Aorta (tissue), 5 donors: ENCODE measurements at regions not wholly inside any gene's neighbourhood (a gene's known extent, or its start where the extent isn't known, plus 50 kb on each side); places are given as distances from the start of the nearest gene placed in this dataset.
"Not testable (repeated sequence)": the region's sequence is repeated elsewhere in the genome, so short reads cannot be mapped to it uniquely, and the experiment has no call there.

Experiments used
- ATAC-seq: fragments of 200-7000 bp; cut with Tn5 transposase; one replicate; pipeline ENCODE4 v1.9.1; 2022; ENCODE audit warnings: moderate library complexity; ENCODE audit not compliant: low FRiP score
- DNase-seq, 2 donors: peaks; one replicate each; pipeline ENCODE4 v3.0.0-alpha.2; 2020
- H3K27ac ChIP-seq, 2 donors: one replicate each; pipeline ENCODE4 v1.5.1; 2013; ENCODE audit warnings: low read length in 2 of 2, mild to moderate bottlenecking in 2 of 2, moderate library complexity in 2 of 2, control low read depth in 1 of 2, inconsistent platforms in 1 of 2, low read depth in 1 of 2
- H3K27me3 ChIP-seq, 2 donors: one replicate each; pipeline ENCODE4 v1.6.1; 2013; ENCODE audit warnings: control low read depth in 1 of 2, low read length in 1 of 2, mild to moderate bottlenecking in 1 of 2, moderate library complexity in 1 of 2; ENCODE audit not compliant: insufficient read depth in 2 of 2, control insufficient read depth in 1 of 2
- H3K36me3 ChIP-seq, 2 donors: one replicate each; pipeline ENCODE4 v1.6.1; 2013; ENCODE audit warnings: control low read depth in 1 of 2, low read length in 1 of 2, mild to moderate bottlenecking in 1 of 2; ENCODE audit not compliant: insufficient read depth in 2 of 2, control insufficient read depth in 1 of 2
- H3K4me1 ChIP-seq, 2 donors: one replicate each; pipeline ENCODE4 v1.6.1; 2013; ENCODE audit warnings: low read length in 2 of 2, control low read depth in 1 of 2, mild to moderate bottlenecking in 1 of 2, moderate library complexity in 1 of 2; ENCODE audit not compliant: insufficient read depth in 2 of 2, control insufficient read depth in 1 of 2
- H3K4me3 ChIP-seq, 2 donors: one replicate each; pipeline ENCODE4 v1.5.1; 2013; ENCODE audit warnings: low read length in 2 of 2, control low read depth in 1 of 2, mild to moderate bottlenecking in 1 of 2
- H3K9me3 ChIP-seq: one replicate; pipeline ENCODE4 v1.6.1; 2013; ENCODE audit warnings: mild to moderate bottlenecking, low read length; ENCODE audit not compliant: control insufficient read depth
- whole genome bisulfite sequencing, 2 donors: extraction: QIAGEN DNeasy Blood & Tissue Kit; methylation state at CpG; one replicate each; pipeline ENCODE4 v1.1.7; 2013; 5-methylcytosine and 5-hydroxymethylcytosine counted together
- intact Hi-C, 2 donors: fragments of 100-400 bp; cut with DNase I; formaldehyde crosslinking; loops; one replicate each; pipeline versions ENCODE4 v1.14.2 to v1.15.0; 2022
- donor health status: healthy with polysubstance abuse.
- donor health status: Bipolar disorder and iron deficiency.
- donor health status: DM: no; HTN: no; CAD: no.
- donor health status: DM: no; HTN: no; CAD: no.
- donor health status: DM: yes; HTN: yes; CAD: no.

DNA sequence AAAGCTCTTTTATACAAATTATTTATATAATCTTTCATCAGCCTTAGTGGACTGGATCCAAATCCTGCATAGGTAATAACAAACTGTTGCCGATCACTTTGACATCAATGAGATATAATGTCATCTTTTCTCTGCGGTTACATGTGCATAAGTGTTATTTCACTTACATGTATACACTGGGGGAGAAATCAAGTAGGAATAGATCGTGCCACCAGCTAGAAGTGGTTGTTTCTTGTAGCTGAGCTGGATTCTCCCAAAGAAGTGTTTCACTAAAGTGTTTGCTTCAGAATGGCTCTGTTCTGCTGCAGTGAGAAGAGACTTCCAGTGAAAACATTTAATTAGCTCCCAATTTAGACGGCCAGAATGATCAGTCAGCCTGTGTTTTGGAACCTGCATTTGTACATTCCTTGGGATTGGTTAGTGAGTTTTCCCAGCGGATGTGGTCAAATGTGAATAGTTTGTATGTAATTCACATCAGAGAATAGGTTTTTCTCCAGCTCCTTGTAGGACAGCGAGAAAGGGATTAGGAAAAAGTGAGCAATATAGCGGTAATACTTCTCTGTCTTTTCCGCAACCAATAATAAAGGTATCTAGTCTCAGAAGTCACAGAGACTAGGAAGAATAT lies 163.1 kb upstream of the CCN2 start:
- intact Hi-C loops = no loop called here
- Histone ChIP-seq H3K4me1 (peaks cover 2 to 4% of the 10 kb centered on the region in 2 donors), H3K27ac (peak overlapping the region; percentile 51 to 71), H3K9me3 (no peaks in the 10 kb centered on the region), H3K4me3 (no peak overlapping the region), H3K27me3 (no peaks in the 10 kb centered on the region), H3K36me3 (no peaks in the 10 kb centered on the region)
- no peak for DNase-seq
- peak; percentile 31 for ATAC-seq
- WGBS, 2 donors = 62 to 64% methylated on average over 8 of the region's 8 CpGs

DNA sequence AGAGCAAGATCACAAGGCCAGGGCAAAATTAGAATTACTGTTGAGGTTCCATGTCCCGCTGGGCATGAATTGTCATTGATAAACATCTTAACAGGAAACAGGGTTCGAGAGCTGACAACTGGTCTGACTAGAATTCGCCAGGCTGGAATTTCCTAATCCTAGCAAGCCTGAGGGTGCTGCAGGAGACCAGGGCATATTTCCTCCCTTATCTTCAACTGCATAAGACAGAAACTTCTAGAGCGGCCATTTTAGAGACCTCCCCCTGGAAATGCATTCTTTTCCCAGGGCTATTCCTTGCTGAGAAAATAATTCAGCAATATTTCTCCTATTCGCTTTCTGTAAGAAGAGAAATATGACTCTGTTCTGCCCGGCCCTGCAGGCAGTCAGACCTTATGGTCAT lies 158.6 kb upstream of the CCN2 start:
- H3K27me3 ChIP-seq, DNase-seq, H3K27ac ChIP-seq, H3K9me3 ChIP-seq, ATAC-seq, H3K36me3 ChIP-seq, H3K4me1 ChIP-seq, intact Hi-C loops, H3K4me3 ChIP-seq: not testable (repeated sequence)
- whole genome bisulfite sequencing, 2 donors = 70 to 86% methylated on average over 6 of the region's 6 CpGs

GRCh38 chr6:132107896-132108295 lies 156.7 kb upstream of the CCN2 start:
- DNase-seq (no peak), ATAC-seq (no peak)
- H3K4me1 ChIP-seq = no peaks in the 10 kb centered on the region
- H3K9me3 ChIP-seq = no peaks in the 10 kb centered on the region
- no peak overlapping the region for H3K4me3 ChIP-seq
- no peaks in the 10 kb centered on the region for H3K36me3 ChIP-seq
- no peak overlapping the region for H3K27ac ChIP-seq
- WGBS, 2 donors = 97 to 98% methylated on average over 2 of the region's 2 CpGs
- intact Hi-C loops = no loop called here
- no peaks in the 10 kb centered on the region for H3K27me3 ChIP-seq

DNA sequence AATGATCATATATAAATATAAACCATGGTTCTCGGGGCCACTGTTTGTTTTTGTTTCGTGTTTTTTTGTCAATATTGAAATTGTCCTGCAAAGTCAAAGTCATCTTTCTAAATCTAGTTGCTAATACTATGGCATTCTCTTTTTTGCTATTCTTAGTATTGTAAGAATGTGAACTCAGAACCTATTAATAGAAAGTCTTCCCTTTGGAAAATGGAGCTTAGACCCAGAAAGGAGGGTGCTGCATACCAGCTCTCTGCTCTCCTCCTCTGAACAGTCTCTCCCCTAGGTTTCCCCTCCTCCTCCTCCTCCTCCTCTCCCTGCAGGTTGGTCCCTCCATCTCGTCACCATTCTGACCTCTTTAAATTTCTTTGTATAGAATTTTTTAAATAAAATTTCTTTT lies 150.4 kb upstream of the CCN2 start:
- peak; percentile 71 for ATAC-seq
- H3K36me3 ChIP-seq = no peaks in the 10 kb centered on the region
- peak overlapping the region in 1 of 2 donors; percentile 71 for H3K27ac ChIP-seq
- no peaks in the 10 kb centered on the region for H3K4me1 ChIP-seq
- H3K4me3 ChIP-seq = peak overlapping the region in 1 of 2 donors; percentile 26
- DNase-seq = no peak
- H3K27me3 ChIP-seq = no peaks in the 10 kb centered on the region
- 4 to 10% methylated on average over 3 of the region's 3 CpGs for WGBS, 2 donors
- H3K9me3 ChIP-seq = no peaks in the 10 kb centered on the region
- intact Hi-C loops = no loop called here

DNA sequence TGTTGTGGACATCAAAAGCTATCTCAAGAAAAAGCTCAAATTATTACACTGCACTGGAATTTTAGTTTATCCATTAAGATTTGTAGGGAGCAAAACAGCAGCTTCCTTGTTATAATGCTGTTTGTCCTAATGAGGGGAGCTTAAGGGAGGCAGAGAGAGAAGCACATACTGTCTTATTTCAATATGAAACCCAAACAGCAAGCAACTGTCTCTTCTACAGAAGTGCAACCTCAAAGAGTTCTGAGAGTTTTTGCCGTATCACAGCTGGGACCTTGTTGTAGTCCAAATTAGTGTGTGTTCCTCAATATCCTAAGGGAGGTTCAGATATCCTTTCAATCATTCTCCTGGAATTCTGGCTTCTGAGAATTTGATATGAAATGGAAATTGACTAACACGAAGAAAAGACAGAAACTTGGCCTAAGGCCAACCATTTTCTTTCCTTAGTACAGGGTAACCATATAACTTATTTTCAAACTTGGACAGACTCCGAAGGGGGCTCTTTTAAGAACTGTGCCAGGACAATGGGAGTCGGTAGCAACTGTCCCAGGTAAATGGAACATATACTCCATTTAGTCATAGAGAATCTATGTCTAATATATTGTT lies 149.3 kb upstream of the CCN2 start:
- no peaks in the 10 kb centered on the region for H3K9me3 ChIP-seq
- H3K27ac ChIP-seq = no peak overlapping the region
- no peaks in the 10 kb centered on the region for H3K36me3 ChIP-seq
- no peak overlapping the region for H3K4me3 ChIP-seq
- ATAC-seq = no peak
- H3K4me1 ChIP-seq = no peaks in the 10 kb centered on the region
- intact Hi-C loops = no loop called here
- WGBS, 2 donors = 40 to 48% methylated on average over 4 of the region's 4 CpGs
- H3K27me3 ChIP-seq = no peaks in the 10 kb centered on the region
- DNase-seq = no peak

GRCh38 chr6:132096996-132097395 lies 145.8 kb upstream of the CCN2 start:
- Histone ChIP-seq H3K27me3 (no peaks in the 10 kb centered on the region), H3K27ac (no peak overlapping the region), H3K36me3 (no peaks in the 10 kb centered on the region), H3K4me1 (no peaks in the 10 kb centered on the region), H3K9me3 (no peaks in the 10 kb centered on the region), H3K4me3 (no peak overlapping the region)
- ATAC-seq (no peak), DNase-seq (no peak)
- intact Hi-C loops = no loop called here
- 43 to 51% methylated on average over 5 of the region's 5 CpGs for WGBS, 2 donors

GRCh38 chr6:132096245-132096644 lies 145.1 kb upstream of the CCN2 start:
- Histone ChIP-seq H3K9me3 (no peaks in the 10 kb centered on the region), H3K4me3 (no peak overlapping the region), H3K36me3 (no peaks in the 10 kb centered on the region), H3K4me1 (no peaks in the 10 kb centered on the region), H3K27ac (no peak overlapping the region), H3K27me3 (no peaks in the 10 kb centered on the region)
- DNase-seq (no peak), ATAC-seq (no peak)
- 30 to 40% methylated on average over 3 of the region's 3 CpGs for WGBS, 2 donors
- intact Hi-C loops = no loop called here

- intact Hi-C loops = loop anchor here (5.0 kb wide), 2 partner anchors 43 to 133 kb away; no protein-coding TSS in a partner anchor
- 77 to 80% methylated on average over 2 of the region's 2 CpGs for WGBS, 2 donors
- DNase-seq (no peak), ATAC-seq (no peak)
- H3K4me3 ChIP-seq = no peak overlapping the region
- no peak overlapping the region for H3K27ac ChIP-seq
- peaks cover 0 to 4% of the 10 kb centered on the region in 2 donors for H3K4me1 ChIP-seq
- H3K27me3 ChIP-seq = no peaks in the 10 kb centered on the region
- no peaks in the 10 kb centered on the region for H3K9me3 ChIP-seq
- H3K36me3 ChIP-seq = no peaks in the 10 kb centered on the region
Measured at GRCh38 chr6:132089173-132089572, 138.0 kb upstream of the CCN2 start.

DNA sequence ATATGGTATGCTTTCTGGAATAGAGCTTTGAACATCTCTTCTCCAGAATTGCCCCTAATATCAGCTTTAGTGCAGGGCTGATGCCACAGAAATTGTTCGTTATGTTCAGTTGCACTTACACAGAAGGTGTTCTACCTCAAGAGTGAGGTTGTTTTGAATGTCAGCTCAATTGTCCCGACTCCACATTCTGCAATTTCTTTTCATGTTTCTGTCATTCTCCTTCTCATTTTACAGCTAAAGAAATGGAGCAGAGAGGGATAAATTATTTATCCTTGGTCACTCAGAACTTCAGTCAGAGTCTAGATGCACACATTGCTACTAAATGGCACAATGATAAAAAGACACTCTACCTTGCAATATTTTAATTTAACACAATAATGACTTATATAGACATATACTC lies 137.0 kb upstream of the CCN2 start:
- intact Hi-C loops = loop anchor here (5.0 kb wide), 2 partner anchors 44 to 134 kb away; no protein-coding TSS in a partner anchor
- ATAC-seq (no peak), DNase-seq (no peak)
- no peaks in the 10 kb centered on the region for H3K27me3 ChIP-seq
- H3K36me3 ChIP-seq = no peaks in the 10 kb centered on the region
- no peaks in the 10 kb centered on the region for H3K9me3 ChIP-seq
- H3K4me3 ChIP-seq = no peak overlapping the region
- peaks cover 0 to 4% of the 10 kb centered on the region in 2 donors for H3K4me1 ChIP-seq
- 62 to 66% methylated on average over 2 of the region's 2 CpGs for WGBS, 2 donors
- H3K27ac ChIP-seq = no peak overlapping the region
